Smooth muscle cell (in vitro differentiated cells): ENCODE measurements at regions not wholly inside any gene's neighbourhood (a gene's known extent, or its start where the extent isn't known, plus 50 kb on each side); places are given as distances from the start of the nearest gene placed in this dataset.

Experiments
- DNase-seq: peaks from one replicate; lab custom pipeline; 2025; ENCODE audit not compliant: unreplicated experiment; lab: John Stamatoyannopoulos, UW
- H2AFZ ChIP-seq: fragments of 200-600 bp; sonication (generic); 2 replicates; pipeline ENCODE4 v1.6.0; 2016; ENCODE audit warnings: antibody characterized with exemption, low read depth, mild to moderate bottlenecking
- H3F3A ChIP-seq: fragments of 200-600 bp; sonication (generic); 2 replicates; pipeline ENCODE4 v1.6.0; 2017; ENCODE audit warnings: antibody characterized with exemption, low read depth
- H3K27ac ChIP-seq: fragments of 200-600 bp; sonication (generic); 2 replicates; pipeline ENCODE4 v1.5.1; 2016; ENCODE audit warnings: low read depth, mild to moderate bottlenecking
- H3K27me3 ChIP-seq: fragments of 200-600 bp; sonication (generic); 2 replicates; pipeline ENCODE4 v1.6.1; 2016; ENCODE audit warnings: low read depth, mild to moderate bottlenecking
- H3K36me3 ChIP-seq: fragments of 200-600 bp; sonication (generic); 2 replicates; pipeline ENCODE4 v1.5.1; 2016; ENCODE audit warnings: low read depth
- H3K4me1 ChIP-seq: fragments of 200-600 bp; sonication (generic); 2 replicates; pipeline ENCODE4 v1.5.1; 2016; ENCODE audit warnings: low read depth
- H3K4me2 ChIP-seq: fragments of 200-600 bp; sonication (generic); 2 replicates; pipeline ENCODE4 v1.6.0; 2016; ENCODE audit warnings: mild to moderate bottlenecking
- H3K4me3 ChIP-seq: fragments of 200-600 bp; sonication (generic); 2 replicates; pipeline ENCODE4 v1.5.1; 2016; ENCODE audit warnings: mild to moderate bottlenecking
- H3K79me2 ChIP-seq: fragments of 200-600 bp; sonication (generic); 2 replicates; pipeline ENCODE4 v1.6.0; 2016; ENCODE audit warnings: low read depth, mild to moderate bottlenecking
- H3K9ac ChIP-seq: fragments of 200-600 bp; sonication (generic); 2 replicates; pipeline ENCODE4 v1.6.0; 2016; ENCODE audit warnings: low read depth
- H3K9me3 ChIP-seq: fragments of 200-600 bp; sonication (generic); replicated peaks from 2 replicates; pipeline ENCODE4 v1.5.1; 2016; ENCODE audit warnings: low read depth
- H4K20me1 ChIP-seq: fragments of 200-600 bp; sonication (generic); 2 replicates; pipeline ENCODE4 v1.6.0; 2016; ENCODE audit warnings: low read depth
- CTCF ChIP-seq: fragments of 200-600 bp; sonication (generic); IDR thresholded peaks from 2 replicates; pipeline ENCODE4 v1.5.1; 2017; ENCODE audit warnings: borderline replicate concordance, mild to moderate bottlenecking, antibody characterized with exemption; ENCODE audit not compliant: insufficient read depth, poor library complexity, severe bottlenecking
- WGBS: methylation state at CpG from one replicate; pipeline ENCODE4 v1.1.7; 2016; ENCODE audit warnings: low lambda C conversion rate; 5-methylcytosine and 5-hydroxymethylcytosine counted together

- Histone ChIP-seq H3K27me3 (no peaks in the 10 kb centered on the region), H3K27ac (no peak overlapping the region), H2AFZ (no peak overlapping the region), H3K9me3 (no peaks in the 10 kb centered on the region), H3K4me1 (no peaks in the 10 kb centered on the region), H3K9ac (no peak overlapping the region), H3F3A (no peaks in the 10 kb centered on the region), H3K36me3 (no peaks in the 10 kb centered on the region), H3K79me2 (no peaks in the 10 kb centered on the region), H3K4me3 (no peak overlapping the region), H4K20me1 (no peaks in the 10 kb centered on the region), H3K4me2 (no peak overlapping the region)
- DNase-seq = no peak
- no peak for TF ChIP-seq CTCF
- 80% methylated on average over 3 of the region's 3 CpGs for WGBS
These were observed 431.1 kb downstream of the LRRIQ3 start for GRCh38 chr1:73766786-73767348.

GRCh38 chr1:73765551-73766233, 432.3 kb downstream of the LRRIQ3 start:
- DNase-seq = no peak
- no peak overlapping the region for H2AFZ ChIP-seq
- no peaks in the 10 kb centered on the region for H3K4me1 ChIP-seq
- no peaks in the 10 kb centered on the region for H3K27me3 ChIP-seq
- TF ChIP-seq CTCF = no peak
- H3K9me3 ChIP-seq = no peaks in the 10 kb centered on the region
- no peaks in the 10 kb centered on the region for H3K79me2 ChIP-seq
- H3K4me2 ChIP-seq = no peak overlapping the region
- H3K9ac ChIP-seq = no peak overlapping the region
- WGBS = 87% methylated on average over 2 of the region's 2 CpGs
- H3K36me3 ChIP-seq = no peaks in the 10 kb centered on the region
- no peak overlapping the region for H3K4me3 ChIP-seq
- H3K27ac ChIP-seq = no peak overlapping the region
- H4K20me1 ChIP-seq = no peaks in the 10 kb centered on the region
- no peaks in the 10 kb centered on the region for H3F3A ChIP-seq

GRCh38 chr1:73761559-73761958, 436.4 kb downstream of the LRRIQ3 start:
- Histone ChIP-seq H3K4me1 (no peaks in the 10 kb centered on the region), H3F3A (no peaks in the 10 kb centered on the region), H3K79me2 (no peaks in the 10 kb centered on the region), H2AFZ (no peak overlapping the region), H3K36me3 (no peaks in the 10 kb centered on the region), H3K4me3 (no peak overlapping the region), H3K4me2 (no peak overlapping the region), H3K27ac (no peak overlapping the region), H3K9ac (no peak overlapping the region), H3K9me3 (no peaks in the 10 kb centered on the region), H3K27me3 (no peaks in the 10 kb centered on the region), H4K20me1 (no peaks in the 10 kb centered on the region)
- no peak for DNase-seq
- no peak for TF ChIP-seq CTCF
- WGBS = 95% methylated on average over 2 of the region's 2 CpGs

GRCh38 chr1:73759011-73759410, 439.0 kb downstream of the LRRIQ3 start:
- Histone ChIP-seq H3K9me3 (no peaks in the 10 kb centered on the region), H3K4me3 (no peak overlapping the region), H3K4me2 (no peak overlapping the region), H3K27me3 (no peaks in the 10 kb centered on the region), H3K4me1 (no peaks in the 10 kb centered on the region), H3K79me2 (no peaks in the 10 kb centered on the region), H3K36me3 (no peaks in the 10 kb centered on the region), H4K20me1 (no peaks in the 10 kb centered on the region), H3F3A (no peaks in the 10 kb centered on the region), H3K27ac (no peak overlapping the region), H3K9ac (no peak overlapping the region), H2AFZ (no peak overlapping the region)
- no peak for TF ChIP-seq CTCF
- no peak for DNase-seq
- 88% methylated on average over 1 of the region's 1 CpG for WGBS
